ENCODE measurements at regions not wholly inside any gene's neighbourhood (a gene's known extent, or its start where the extent isn't known, plus 50 kb on each side); places are given as distances from the start of the nearest gene placed in this dataset.
"Not testable (repeated sequence)": the region's sequence is repeated elsewhere in the genome, so short reads cannot be mapped to it uniquely, and the experiment has no call there.

- DNase-seq: no peak
These were observed 100.3 kb upstream of the KCTD1 start for GRCh38 chr18:26648509-26649192.

GRCh38 chr18:26646901-26647300 is 98.5 kb upstream of the KCTD1 start:
- no peak for DNase-seq

GRCh38 chr18:26642440-26643348 is 94.3 kb upstream of the KCTD1 start:
- no peak for DNase-seq

- DNase-seq: no peak
These were observed 92.2 kb upstream of the KCTD1 start for GRCh38 chr18:26640541-26640940.

GRCh38 chr18:26639149-26639548 is 90.8 kb upstream of the KCTD1 start:
- no peak for DNase-seq

GRCh38 chr18:26637983-26638382 is 89.6 kb upstream of the KCTD1 start:
- no peak for DNase-seq

GRCh38 chr18:26637324-26637723 is 89.0 kb upstream of the KCTD1 start:
- no peak for DNase-seq

GRCh38 chr18:26635466-26635865 is 87.1 kb upstream of the KCTD1 start:
- no peak for DNase-seq

GRCh38 chr18:26634631-26635030 is 86.3 kb upstream of the KCTD1 start:
- no peak for DNase-seq

- no peak for DNase-seq
These were observed 82.8 kb upstream of the KCTD1 start for GRCh38 chr18:26631135-26631534.

- no peak for DNase-seq
These were observed 82.2 kb upstream of the KCTD1 start for GRCh38 chr18:26630596-26630995.

GRCh38 chr18:26628017-26628416 is 79.7 kb upstream of the KCTD1 start:
- no peak for DNase-seq

- no peak for DNase-seq
These were observed 76.1 kb upstream of the KCTD1 start for GRCh38 chr18:26624443-26624842.

- not testable (repeated sequence) for DNase-seq
These were observed 75.0 kb upstream of the KCTD1 start for GRCh38 chr18:26623314-26623713.

GRCh38 chr18:26621161-26622026 is 73.0 kb upstream of the KCTD1 start:
- DNase-seq: no peak

GRCh38 chr18:26619350-26619749 is 71.0 kb upstream of the KCTD1 start:
- no peak for DNase-seq

- no peak for DNase-seq
These were observed 69.8 kb upstream of the KCTD1 start for GRCh38 chr18:26618135-26618534.

- no peak for DNase-seq
These were observed 68.8 kb upstream of the KCTD1 start for GRCh38 chr18:26617151-26617554.

- DNase-seq: no peak
These were observed 66.0 kb upstream of the KCTD1 start for GRCh38 chr18:26614374-26614773.

Measured in NCI-H510A treated with DMSO at 0.1 percent for 48 hours (cell line).